ENCODE measurements at regions not wholly inside any gene's neighbourhood (a gene's known extent, or its start where the extent isn't known, plus 50 kb on each side); places are given as distances from the start of the nearest gene placed in this dataset.
A peak's percentile ranks its signal among the peaks of the same experiment; 100 is the strongest.

- DNase-seq (ENCODE audit: low read depth, low spot score), result no peak
Measured at GRCh38 chr17:77735566-77736198, 222.8 kb upstream of the TNRC6C start.

- DNase-seq (ENCODE audit: low read depth, low spot score), result no peak
Measured at GRCh38 chr17:77736199-77736585, 222.3 kb upstream of the TNRC6C start.

- no peak for DNase-seq (ENCODE audit: low read depth, low spot score)
Measured at GRCh38 chr17:77736721-77737120, 221.8 kb upstream of the TNRC6C start.

- DNase-seq (ENCODE audit: low read depth, low spot score), result no peak
Measured at GRCh38 chr17:77737442-77738265, 220.8 kb upstream of the TNRC6C start.

GRCh38 chr17:77738751-77739531 is 219.6 kb upstream of the TNRC6C start:
- no peak for DNase-seq (ENCODE audit: low read depth, low spot score)

GRCh38 chr17:77740481-77740880 is 218.0 kb upstream of the TNRC6C start:
- no peak for DNase-seq (ENCODE audit: low read depth, low spot score)

GRCh38 chr17:77741109-77741508 is 217.4 kb upstream of the TNRC6C start:
- DNase-seq (ENCODE audit: low read depth, low spot score), result peak; percentile 83

- DNase-seq (ENCODE audit: low read depth, low spot score), result peak; percentile 45
Measured at GRCh38 chr17:77742579-77742978, 215.9 kb upstream of the TNRC6C start.

- no peak for DNase-seq (ENCODE audit: low read depth, low spot score)
Measured at GRCh38 chr17:77744066-77744988, 214.2 kb upstream of the TNRC6C start.

GRCh38 chr17:77745702-77746101 is 212.8 kb upstream of the TNRC6C start:
- DNase-seq (ENCODE audit: low read depth, low spot score), result no peak

- DNase-seq (ENCODE audit: low read depth, low spot score), result no peak
Measured at GRCh38 chr17:77746393-77746792, 212.1 kb upstream of the TNRC6C start.

GRCh38 chr17:77746896-77747554 is 211.5 kb upstream of the TNRC6C start:
- DNase-seq (ENCODE audit: low read depth, low spot score), result no peak

GRCh38 chr17:77748436-77748835 is 210.1 kb upstream of the TNRC6C start:
- DNase-seq (ENCODE audit: low read depth, low spot score), result no peak

GRCh38 chr17:77749321-77749751 is 209.2 kb upstream of the TNRC6C start:
- DNase-seq (ENCODE audit: low read depth, low spot score), result no peak

- no peak for DNase-seq (ENCODE audit: low read depth, low spot score)
Measured at GRCh38 chr17:77749989-77750388, 208.5 kb upstream of the TNRC6C start.

GRCh38 chr17:77750427-77751043 is 208.0 kb upstream of the TNRC6C start:
- no peak for DNase-seq (ENCODE audit: low read depth, low spot score)

GRCh38 chr17:77753246-77753645 is 205.3 kb upstream of the TNRC6C start:
- DNase-seq (ENCODE audit: low read depth, low spot score), result no peak

GRCh38 chr17:77753691-77754245 is 204.7 kb upstream of the TNRC6C start:
- DNase-seq (ENCODE audit: low read depth, low spot score), result no peak

GRCh38 chr17:77754956-77755355 is 203.5 kb upstream of the TNRC6C start:
- DNase-seq (ENCODE audit: low read depth, low spot score), result no peak

- DNase-seq (ENCODE audit: low read depth, low spot score), result no peak
Measured at GRCh38 chr17:77755410-77755963, 203.0 kb upstream of the TNRC6C start.

Measured in ELF-1 (cell line).